PFSK-1 (cell line): ENCODE measurements at regions not wholly inside any gene's neighbourhood (a gene's known extent, or its start where the extent isn't known, plus 50 kb on each side); places are given as distances from the start of the nearest gene placed in this dataset.

Experiments used
- FOXP2 ChIP-seq: optimal IDR thresholded peaks from 2 replicates; pipeline ENCODE3; 2011; ENCODE audit warnings: borderline replicate concordance, control low read depth, inconsistent platforms; ENCODE audit not compliant: insufficient read depth; ENCODE audit errors: extremely low read length, extremely low read depth
- POLR2AphosphoS5 ChIP-seq: IDR thresholded peaks from 2 replicates; pipeline ENCODE4 v1.6.1; 2012; ENCODE audit warnings: low read depth, mild to moderate bottlenecking, control low read depth, low read length, moderate library complexity
- REST ChIP-seq, 2 experiments: IDR thresholded peaks; 2 replicates each; pipeline versions ENCODE4 v1.6.1 to v1.8.0; 2011 to 2012; ENCODE audit warnings: low read depth in 2 of 2, low read length in 2 of 2, control low read depth in 1 of 2, inconsistent platforms in 1 of 2, mild to moderate bottlenecking in 1 of 2, moderate library complexity in 1 of 2; ENCODE audit not compliant: insufficient read depth in 1 of 2
- SIN3A ChIP-seq: IDR thresholded peaks from 2 replicates; pipeline ENCODE4 v1.6.1; 2012; ENCODE audit warnings: mild to moderate bottlenecking, low read length, moderate library complexity, borderline replicate concordance; ENCODE audit not compliant: insufficient read depth
- TAF1 ChIP-seq: IDR thresholded peaks from 2 replicates; pipeline ENCODE4 v1.6.1; 2012; ENCODE audit warnings: low read length, control low read depth, borderline replicate concordance; ENCODE audit not compliant: insufficient read depth

GRCh38 chr1:50358962-50359361 is 64.3 kb downstream of the DMRTA2 start:
- TF ChIP-seq SIN3A = no peak
- TF ChIP-seq TAF1 = no peak
- TF ChIP-seq FOXP2 = no peak
- TF ChIP-seq POLR2AphosphoS5 = no peak
- no peak for TF ChIP-seq REST (IDR thresholded peaks at IDR 0.05; ENCODE audit: insufficient read depth in 1 of 2, low read depth in 2 of 2, low read length in 2 of 2)

GRCh38 chr1:50357186-50357585 is 66.1 kb downstream of the DMRTA2 start:
- TF ChIP-seq REST (IDR thresholded peaks at IDR 0.05; ENCODE audit: insufficient read depth in 1 of 2, low read depth in 2 of 2, low read length in 2 of 2) = no peak
- no peak for TF ChIP-seq POLR2AphosphoS5
- TF ChIP-seq FOXP2 = no peak

GRCh38 chr1:50354813-50355212 is 68.4 kb downstream of the DMRTA2 start:
- TF ChIP-seq SIN3A (no peak), REST (IDR thresholded peaks at IDR 0.05; ENCODE audit: insufficient read depth in 1 of 2, low read depth in 2 of 2, low read length in 2 of 2) (no peak), POLR2AphosphoS5 (no peak), FOXP2 (no peak), TAF1 (no peak)

- TF ChIP-seq TAF1 = no peak
Measured at GRCh38 chr1:50352428-50352827, 70.8 kb downstream of the DMRTA2 start.

- TF ChIP-seq TAF1 = no peak
- TF ChIP-seq REST (IDR thresholded peaks at IDR 0.05; ENCODE audit: insufficient read depth in 1 of 2, low read depth in 2 of 2, low read length in 2 of 2) = no peak
- TF ChIP-seq FOXP2 = no peak
- no peak for TF ChIP-seq POLR2AphosphoS5
- no peak for TF ChIP-seq SIN3A
Measured at GRCh38 chr1:50350868-50351267, 72.4 kb downstream of the DMRTA2 start.

GRCh38 chr1:50350421-50350820 is 72.8 kb downstream of the DMRTA2 start:
- TF ChIP-seq FOXP2 (no peak), TAF1 (no peak), REST (IDR thresholded peaks at IDR 0.05; ENCODE audit: insufficient read depth in 1 of 2, low read depth in 2 of 2, low read length in 2 of 2) (no peak), POLR2AphosphoS5 (no peak), SIN3A (no peak)
